Vagina (tissue), 2 donors: ENCODE measurements at regions not wholly inside any gene's neighbourhood (a gene's known extent, or its start where the extent isn't known, plus 50 kb on each side); places are given as distances from the start of the nearest gene placed in this dataset.

Experiments
- DNase-seq, 2 donors: peaks; one replicate each; pipeline ENCODE4 v3.0.0-alpha.2; 2017; ENCODE audit errors: extremely low spot score in 2 of 2
- H3K27ac ChIP-seq: fragments of 200-600 bp; sonication (generic); one replicate; pipeline ENCODE4 v1.5.1; 2019
- H3K27me3 ChIP-seq: fragments of 200-600 bp; sonication (generic); one replicate; pipeline ENCODE4 v1.5.1; 2019
- H3K36me3 ChIP-seq, 2 donors: fragments of 200-600 bp; sonication (generic); one replicate each; pipeline ENCODE4 v1.5.1; 2017 to 2019
- H3K4me1 ChIP-seq: fragments of 200-600 bp; sonication (generic); one replicate; pipeline ENCODE4 v1.5.1; 2019
- H3K4me3 ChIP-seq, 2 donors: fragments of 200-600 bp; sonication (generic); 1 replicate in 1 of 2; 2 replicates in 1 of 2; pipeline ENCODE4 v1.5.1; 2016 to 2019
- H3K9me3 ChIP-seq: fragments of 200-600 bp; sonication (generic); one replicate; pipeline ENCODE4 v1.5.1; 2019
- POLR2A ChIP-seq, 2 donors: fragments of 450-650 bp; IDR thresholded peaks; one replicate each; pipeline ENCODE4 v1.6.1; 2017; ENCODE audit warnings: antibody characterized with exemption in 2 of 2, mild to moderate bottlenecking in 2 of 2, moderate library complexity in 2 of 2
- POLR2AphosphoS5 ChIP-seq, 2 donors: sonication (generic); formaldehyde crosslinking; IDR thresholded peaks; one replicate each; pipeline ENCODE4 v1.9.0; 2017; ENCODE audit warnings: antibody characterized with exemption in 2 of 2, mild to moderate bottlenecking in 2 of 2, low read depth in 1 of 2; ENCODE audit not compliant: insufficient read depth in 1 of 2
- intact Hi-C: fragments of 100-400 bp; cut with DNase I; formaldehyde crosslinking; loops from one replicate; pipeline ENCODE4 v1.15.1; 2023
- TF ChIP-seq, protein P1 (sequence below), 3 experiments: fragments of 450-650 bp in 2 of 3; fragments of 200-600 bp in 1 of 3; sonication (generic) in 1 of 3; IDR thresholded peaks; one replicate each; pipeline ENCODE4 v1.5.1; 2017 to 2019; ENCODE audit warnings: antibody characterized with exemption in 3 of 3, mild to moderate bottlenecking in 2 of 3, moderate library complexity in 2 of 3

DNA sequence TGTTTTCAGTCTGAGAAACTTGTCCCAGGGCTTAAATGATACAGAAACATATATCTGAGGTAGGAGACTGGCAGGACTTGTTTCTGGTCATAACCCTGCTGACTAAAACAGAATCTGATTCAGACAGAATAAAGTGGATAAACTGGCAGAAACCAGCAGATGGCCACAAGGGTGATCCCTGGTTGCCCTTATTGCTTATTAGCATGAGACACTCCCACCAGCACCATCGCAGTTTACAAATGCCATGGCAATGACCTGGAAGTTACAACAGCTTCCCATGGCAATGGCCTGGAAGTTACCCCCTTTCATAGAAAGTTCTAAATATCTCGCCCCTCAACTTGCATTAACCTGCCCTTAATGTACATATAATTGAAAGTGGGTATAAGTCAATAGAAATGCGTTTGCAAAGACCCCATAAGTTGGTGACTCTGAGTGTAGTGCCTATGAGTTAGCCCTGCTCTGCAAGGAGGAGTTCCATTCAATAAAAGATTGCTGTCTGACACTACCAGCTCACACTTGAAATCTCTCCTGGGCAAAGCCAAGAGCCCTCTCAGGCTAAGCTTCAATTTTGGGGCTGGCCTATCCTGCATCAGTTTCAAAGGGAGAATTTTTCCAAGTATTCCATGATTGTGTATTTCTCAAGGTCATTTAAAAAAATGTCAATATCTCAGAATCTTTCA lies 52.9 kb upstream of the PAGE5 start:
- TF ChIP-seq POLR2AphosphoS5 (IDR thresholded peaks at IDR 0.05; ENCODE audit: insufficient read depth in 1 of 2, low read depth in 1 of 2): no peak
- no peak for TF ChIP-seq POLR2A (IDR thresholded peaks at IDR 0.05)
- TF ChIP-seq, protein P1, sequence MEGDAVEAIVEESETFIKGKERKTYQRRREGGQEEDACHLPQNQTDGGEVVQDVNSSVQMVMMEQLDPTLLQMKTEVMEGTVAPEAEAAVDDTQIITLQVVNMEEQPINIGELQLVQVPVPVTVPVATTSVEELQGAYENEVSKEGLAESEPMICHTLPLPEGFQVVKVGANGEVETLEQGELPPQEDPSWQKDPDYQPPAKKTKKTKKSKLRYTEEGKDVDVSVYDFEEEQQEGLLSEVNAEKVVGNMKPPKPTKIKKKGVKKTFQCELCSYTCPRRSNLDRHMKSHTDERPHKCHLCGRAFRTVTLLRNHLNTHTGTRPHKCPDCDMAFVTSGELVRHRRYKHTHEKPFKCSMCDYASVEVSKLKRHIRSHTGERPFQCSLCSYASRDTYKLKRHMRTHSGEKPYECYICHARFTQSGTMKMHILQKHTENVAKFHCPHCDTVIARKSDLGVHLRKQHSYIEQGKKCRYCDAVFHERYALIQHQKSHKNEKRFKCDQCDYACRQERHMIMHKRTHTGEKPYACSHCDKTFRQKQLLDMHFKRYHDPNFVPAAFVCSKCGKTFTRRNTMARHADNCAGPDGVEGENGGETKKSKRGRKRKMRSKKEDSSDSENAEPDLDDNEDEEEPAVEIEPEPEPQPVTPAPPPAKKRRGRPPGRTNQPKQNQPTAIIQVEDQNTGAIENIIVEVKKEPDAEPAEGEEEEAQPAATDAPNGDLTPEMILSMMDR (IDR thresholded peaks at IDR 0.05): no peak
- Histone ChIP-seq H3K4me1 (no peaks in the 10 kb centered on the region), H3K9me3 (no peaks in the 10 kb centered on the region), H3K36me3 (no peaks in the 10 kb centered on the region), H3K27ac (no peak overlapping the region), H3K4me3 (no peak overlapping the region), H3K27me3 (no peaks in the 10 kb centered on the region)
- DNase-seq: no peak
- intact Hi-C loops: no loop called here

DNA sequence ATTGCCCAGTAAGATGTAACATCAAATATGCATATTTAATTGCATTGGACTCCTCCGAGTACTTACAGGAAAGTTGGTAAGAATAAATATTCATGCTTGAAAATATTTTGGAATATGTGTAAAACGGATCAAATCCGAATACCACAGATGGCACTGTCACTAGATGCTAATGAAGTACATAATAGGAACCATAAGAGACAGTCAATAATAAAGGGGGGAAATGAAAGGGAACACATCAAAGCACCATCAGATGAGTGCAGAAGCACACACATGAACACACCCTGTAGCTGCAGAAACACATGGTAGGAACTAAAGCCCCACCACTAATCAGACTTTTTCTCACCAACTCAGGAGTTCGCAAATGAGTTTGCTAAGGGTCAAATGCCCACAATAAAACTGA lies 52.2 kb upstream of the PAGE5 start:
- Histone ChIP-seq H3K36me3 (no peaks in the 10 kb centered on the region), H3K27me3 (no peaks in the 10 kb centered on the region), H3K27ac (no peak overlapping the region), H3K4me1 (no peaks in the 10 kb centered on the region), H3K4me3 (no peak overlapping the region), H3K9me3 (no peaks in the 10 kb centered on the region)
- no peak for DNase-seq
- TF ChIP-seq, protein P1 (IDR thresholded peaks at IDR 0.05): no peak
- TF ChIP-seq POLR2A (IDR thresholded peaks at IDR 0.05) (no peak), POLR2AphosphoS5 (IDR thresholded peaks at IDR 0.05; ENCODE audit: insufficient read depth in 1 of 2, low read depth in 1 of 2) (no peak)
- intact Hi-C loops: no loop called here

DNA sequence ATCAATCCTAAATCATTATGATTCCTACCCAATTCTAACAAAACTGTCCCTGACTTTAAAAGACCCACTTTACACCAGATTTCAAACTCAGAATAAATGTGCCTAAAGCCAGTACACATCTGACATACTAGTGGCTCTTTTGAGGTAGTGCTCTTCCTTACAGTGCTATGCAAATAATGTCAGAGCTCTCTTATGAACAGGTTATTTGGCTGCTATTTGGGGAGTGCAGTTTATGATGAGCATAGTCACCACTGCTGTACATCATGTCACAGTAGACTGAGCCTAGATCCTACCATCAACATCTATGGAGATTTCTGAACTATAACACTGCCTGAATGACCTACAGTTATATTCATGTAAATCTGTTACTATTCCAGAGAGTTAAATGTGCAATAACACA lies 50.4 kb upstream of the PAGE5 start:
- no peaks in the 10 kb centered on the region for H3K9me3 ChIP-seq
- H3K36me3 ChIP-seq: no peaks in the 10 kb centered on the region
- no peak overlapping the region for H3K27ac ChIP-seq
- DNase-seq: no peak
- H3K4me3 ChIP-seq: no peak overlapping the region
- intact Hi-C loops: no loop called here
- no peaks in the 10 kb centered on the region for H3K4me1 ChIP-seq
- TF ChIP-seq POLR2A (IDR thresholded peaks at IDR 0.05): no peak
- no peak for TF ChIP-seq POLR2AphosphoS5 (IDR thresholded peaks at IDR 0.05; ENCODE audit: insufficient read depth in 1 of 2, low read depth in 1 of 2)
- TF ChIP-seq, protein P1 (IDR thresholded peaks at IDR 0.05): no peak
- H3K27me3 ChIP-seq: no peaks in the 10 kb centered on the region
